GM12873 (cell line): ENCODE measurements at regions not wholly inside any gene's neighbourhood (a gene's known extent, or its start where the extent isn't known, plus 50 kb on each side); places are given as distances from the start of the nearest gene placed in this dataset.

ENCODE experiments used
- CTCF ChIP-seq: IDR thresholded peaks from 2 replicates; pipeline ENCODE4 v1.5.1; 2012; ENCODE audit warnings: low read depth, mild to moderate bottlenecking, moderate library complexity, low read length, control low read depth; ENCODE audit not compliant: insufficient read depth; ENCODE audit errors: missing control alignments

GRCh38 chr7:96927131-96927530, 78.2 kb upstream of the DLX6 start:
- no peak for TF ChIP-seq CTCF

- no peak for TF ChIP-seq CTCF
Measured at GRCh38 chr7:96928965-96929364, 76.4 kb upstream of the DLX6 start.

- no peak for TF ChIP-seq CTCF
Measured at GRCh38 chr7:96931891-96932290, 73.5 kb upstream of the DLX6 start.

- TF ChIP-seq CTCF = no peak
Measured at GRCh38 chr7:96933067-96933645, 72.2 kb upstream of the DLX6 start.

- no peak for TF ChIP-seq CTCF
Measured at GRCh38 chr7:96936621-96937020, 68.7 kb upstream of the DLX6 start.

- TF ChIP-seq CTCF = no peak
Measured at GRCh38 chr7:96942112-96942511, 63.2 kb upstream of the DLX6 start.

- no peak for TF ChIP-seq CTCF
Measured at GRCh38 chr7:96949766-96950165, 55.6 kb upstream of the DLX6 start.

GRCh38 chr7:96952974-96953391, 52.4 kb upstream of the DLX6 start:
- no peak for TF ChIP-seq CTCF
